ENCODE measurements at regions not wholly inside any gene's neighbourhood (a gene's known extent, or its start where the extent isn't known, plus 50 kb on each side); places are given as distances from the start of the nearest gene placed in this dataset.

- POLR2A ChIA-PET, result no interaction called here
Observed at GRCh38 chr6:137816688-137817618, 50.1 kb upstream of the TNFAIP3 start.

More at GRCh38 chr6:137816688-137817618, 50.1 kb upstream of the TNFAIP3 start:
- Histone ChIP-seq H3K4me1 (ENCODE audit: control insufficient read depth, insufficient read depth, low read length) (no peaks in the 10 kb centered on the region), H3K9me3 (ENCODE audit: control insufficient read depth, insufficient read depth, low read depth, low read length) (no peaks in the 10 kb centered on the region), H3K27me3 (ENCODE audit: control insufficient read depth, insufficient read depth, low read length) (no peaks in the 10 kb centered on the region; the same call in 1 of the 2 replicates), H3K27ac (ENCODE audit: low read length) (no peak overlapping the region), H3K36me3 (ENCODE audit: control insufficient read depth, insufficient read depth, low read length) (no peaks in the 10 kb centered on the region), H3K4me3 (ENCODE audit: low read depth in 2 of 2, low read length in 2 of 2) (no peak overlapping the region)
- no TSS peak for BruUV-seq (replicated peaks)
- CTCF ChIA-PET, result interaction anchor here (0.5 kb wide), 1 partner anchor 32 kb away, joined by 3 read pairs; no protein-coding TSS in a partner anchor
- intact Hi-C loops (cut with micrococcal nuclease; ENCODE audit: unreplicated experiment) (no loop called here), in situ Hi-C loops (cut with HindIII; ENCODE audit: low pct_unique_long_range_greater_than_20kb, low sequenced_read_pairs) (no loop called here)
- DNase-seq (ENCODE audit: low read depth, low spot score) (no peak), ATAC-seq (no peak; the same call in 1 of the 2 replicates)
- TF ChIP-seq REST (IDR thresholded peaks at IDR 0.05; ENCODE audit: insufficient read depth in 1 of 2, low read depth in 2 of 2, low read length in 1 of 2) (no peak), TCF7L2 (IDR thresholded peaks at IDR 0.05; ENCODE audit: low read depth, low read length) (no peak), CTCF (IDR thresholded peaks at IDR 0.05) (no peak), SIN3A (IDR thresholded peaks at IDR 0.05; ENCODE audit: borderline replicate concordance, insufficient read depth, low read depth, low read length) (no peak), POLR2AphosphoS5 (IDR thresholded peaks at IDR 0.05; ENCODE audit: low read depth, low read length) (no peak)

Data from Panc1 (cell line).